ENCODE measurements at regions not wholly inside any gene's neighbourhood (a gene's known extent, or its start where the extent isn't known, plus 50 kb on each side); places are given as distances from the start of the nearest gene placed in this dataset.

DNA sequence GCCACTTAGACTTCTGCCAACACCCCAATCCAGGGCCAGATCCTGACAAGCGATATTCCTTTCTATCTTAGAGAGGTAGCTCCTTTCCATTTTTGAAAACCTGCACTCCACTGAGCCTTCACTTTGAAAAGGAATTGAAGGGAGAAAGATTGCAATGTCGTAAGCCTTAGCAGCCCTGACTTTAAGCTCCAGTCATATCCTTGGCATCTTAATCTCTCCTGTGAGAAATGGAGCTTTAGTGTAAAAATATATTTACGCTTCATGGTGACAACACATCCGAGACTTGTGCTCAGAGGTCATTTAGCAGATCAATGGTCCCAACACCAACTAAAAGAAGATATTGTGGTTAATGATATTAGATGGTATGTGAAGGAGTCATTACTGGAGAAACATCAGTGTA lies 235.8 kb upstream of the MEX3C start:
- TF ChIP-seq MAX (CRISPR knock-in tag; IDR thresholded peaks at IDR 0.05), result no peak
- TF ChIP-seq CTCF (IDR thresholded peaks at IDR 0.05), result no peak
- no peak for TF ChIP-seq FOXJ3 (CRISPR knock-in tag; IDR thresholded peaks at IDR 0.05; ENCODE audit: borderline replicate concordance)
- no peak for TF ChIP-seq NFYB (CRISPR knock-in tag; conservative IDR thresholded peaks at IDR 0.05; ENCODE audit: low read depth)
- no peak for TF ChIP-seq ATF3 (CRISPR knock-in tag; conservative IDR thresholded peaks at IDR 0.05)
- no peak for TF ChIP-seq TEAD4 (CRISPR knock-in tag; IDR thresholded peaks at IDR 0.05)
- TF ChIP-seq ZNF232 (CRISPR knock-in tag; IDR thresholded peaks at IDR 0.05), result no peak
- no peak for TF ChIP-seq NR1H2 (CRISPR knock-in tag; IDR thresholded peaks at IDR 0.05)
- TF ChIP-seq GABPB1 (CRISPR knock-in tag; IDR thresholded peaks at IDR 0.05), result no peak
- TF ChIP-seq, protein P1, sequence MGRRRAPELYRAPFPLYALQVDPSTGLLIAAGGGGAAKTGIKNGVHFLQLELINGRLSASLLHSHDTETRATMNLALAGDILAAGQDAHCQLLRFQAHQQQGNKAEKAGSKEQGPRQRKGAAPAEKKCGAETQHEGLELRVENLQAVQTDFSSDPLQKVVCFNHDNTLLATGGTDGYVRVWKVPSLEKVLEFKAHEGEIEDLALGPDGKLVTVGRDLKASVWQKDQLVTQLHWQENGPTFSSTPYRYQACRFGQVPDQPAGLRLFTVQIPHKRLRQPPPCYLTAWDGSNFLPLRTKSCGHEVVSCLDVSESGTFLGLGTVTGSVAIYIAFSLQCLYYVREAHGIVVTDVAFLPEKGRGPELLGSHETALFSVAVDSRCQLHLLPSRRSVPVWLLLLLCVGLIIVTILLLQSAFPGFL (CRISPR knock-in tag; IDR thresholded peaks at IDR 0.05; ENCODE audit: borderline replicate concordance), result no peak
- no peak for TF ChIP-seq SMAD3 (CRISPR knock-in tag; IDR thresholded peaks at IDR 0.05; ENCODE audit: borderline replicate concordance)
- no peak for TF ChIP-seq CREB1 (CRISPR knock-in tag; IDR thresholded peaks at IDR 0.05)
